ENCODE measurements at regions not wholly inside any gene's neighbourhood (a gene's known extent, or its start where the extent isn't known, plus 50 kb on each side); places are given as distances from the start of the nearest gene placed in this dataset.

DNA sequence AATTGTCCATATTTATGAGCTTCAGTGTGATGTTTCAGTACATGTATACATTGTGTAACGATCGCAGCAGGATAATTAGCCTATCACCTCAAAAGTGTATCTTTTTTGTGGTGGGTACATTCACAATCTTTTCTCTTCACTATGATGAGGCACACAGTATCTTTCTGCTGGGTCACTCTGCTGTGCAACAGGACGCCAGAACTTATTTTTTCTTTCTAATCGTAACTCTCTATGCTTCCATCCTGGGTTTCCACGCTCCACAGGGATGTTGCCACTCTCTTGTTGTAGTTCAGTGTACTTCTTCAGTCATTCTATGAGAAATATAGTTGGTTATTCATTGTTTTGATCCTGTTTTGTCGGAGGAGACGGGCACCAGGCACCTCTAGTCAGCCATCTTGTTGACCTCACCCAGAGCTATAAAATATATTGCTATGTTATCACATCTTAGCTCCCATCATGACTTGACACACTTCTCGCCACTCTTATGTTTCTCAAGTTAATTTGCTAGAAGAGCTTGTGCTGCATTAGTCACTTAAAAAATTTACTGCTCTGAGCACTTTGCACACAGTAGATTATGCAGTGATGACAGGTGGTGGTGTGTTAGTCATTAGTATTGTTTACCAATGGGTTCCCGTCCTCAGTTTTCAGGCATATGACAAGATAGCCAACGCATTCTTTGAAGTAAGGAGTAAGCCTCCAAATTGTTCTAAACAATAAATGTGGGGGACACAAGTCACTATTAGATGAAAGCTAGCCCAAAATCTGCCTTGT, 1002.7 kb upstream of the PCDH7 start:
- TF ChIP-seq CTCF (conservative IDR thresholded peaks at IDR 0.05) (no peak), ZFX (IDR thresholded peaks at IDR 0.05) (no peak)

Measured in C4-2B (cell line).